ENCODE measurements at regions not wholly inside any gene's neighbourhood (a gene's known extent, or its start where the extent isn't known, plus 50 kb on each side); places are given as distances from the start of the nearest gene placed in this dataset.

DNA sequence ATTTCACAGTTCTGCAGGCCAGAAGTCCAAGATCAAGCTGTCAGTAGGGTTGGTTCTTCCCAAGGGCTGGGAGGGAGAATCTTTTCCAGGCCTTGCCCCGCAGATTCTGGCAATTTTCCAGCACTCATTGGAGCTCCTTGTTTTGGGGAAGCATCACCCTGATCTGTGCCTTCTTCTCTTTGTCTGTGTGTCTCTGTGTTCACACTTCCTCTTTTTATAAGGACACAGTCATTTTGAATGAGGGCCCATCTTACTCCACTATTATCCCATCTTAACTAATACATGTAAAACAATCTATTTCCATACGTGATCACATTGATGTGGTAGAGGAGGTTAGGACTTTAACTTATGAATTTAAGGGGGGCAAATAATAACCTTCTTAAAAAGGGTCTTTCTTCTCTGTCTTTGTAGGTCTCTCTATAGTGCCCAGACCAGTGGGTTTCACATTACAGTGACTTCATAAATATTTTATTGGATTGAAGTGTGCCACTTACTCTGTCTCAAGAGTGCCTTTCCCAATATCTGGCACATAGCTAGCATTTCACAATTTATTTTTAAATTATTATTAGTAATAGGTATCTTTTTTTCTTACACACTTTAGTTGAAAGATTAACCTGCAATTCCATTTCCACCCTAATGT lies 68.9 kb upstream of the CBLN2 start:
- TF ChIP-seq CTCF (IDR thresholded peaks at IDR 0.05) (no peak), REST (IDR thresholded peaks at IDR 0.05; ENCODE audit: low read depth, low read length) (no peak), RAD21 (IDR thresholded peaks at IDR 0.05; ENCODE audit: low read length) (no peak), USF1 (IDR thresholded peaks at IDR 0.05; ENCODE audit: borderline replicate concordance, low read depth) (no peak), RFX5 (IDR thresholded peaks at IDR 0.05; ENCODE audit: low read length) (no peak), EP300 (IDR thresholded peaks at IDR 0.05; ENCODE audit: borderline replicate concordance in 1 of 2, low read depth in 1 of 2, low read length in 1 of 2) (no peak), TAF1 (IDR thresholded peaks at IDR 0.05; ENCODE audit: borderline replicate concordance, low read depth, low read length) (no peak), FOXM1 (IDR thresholded peaks at IDR 0.05; ENCODE audit: low read depth) (no peak), TCF12 (IDR thresholded peaks at IDR 0.05) (no peak), CHD2 (IDR thresholded peaks at IDR 0.05; ENCODE audit: low read length, partially characterized antibody) (no peak), POLR2AphosphoS5 (IDR thresholded peaks at IDR 0.05; ENCODE audit: low read depth, low read length) (no peak), RXRA (IDR thresholded peaks at IDR 0.05; ENCODE audit: borderline replicate concordance, low read depth) (no peak), ELF1 (IDR thresholded peaks at IDR 0.05) (no peak), JUND (IDR thresholded peaks at IDR 0.05) (no peak)

All from SK-N-SH (cell line).